ENCODE measurements at regions not wholly inside any gene's neighbourhood (a gene's known extent, or its start where the extent isn't known, plus 50 kb on each side); places are given as distances from the start of the nearest gene placed in this dataset.

GRCh38 chr2:16275131-16275530 lies 334.8 kb downstream of the MYCN start:
- Histone ChIP-seq H3K36me3 (ENCODE audit: control insufficient read depth, insufficient read depth, low read length) (no peaks in the 10 kb centered on the region), H3K4me3 (replicated peaks; ENCODE audit: low read depth, low read length) (no peak overlapping the region), H3K27me3 (replicated peaks; ENCODE audit: control insufficient read depth, insufficient read depth, low read length) (no peaks in the 10 kb centered on the region)
- TF ChIP-seq CTCF (IDR thresholded peaks at IDR 0.05; ENCODE audit: insufficient read depth, low read length, poor library complexity, severe bottlenecking) = no peak
- no peak for DNase-seq (ENCODE audit: extremely low read depth, insufficient read length)

DNA sequence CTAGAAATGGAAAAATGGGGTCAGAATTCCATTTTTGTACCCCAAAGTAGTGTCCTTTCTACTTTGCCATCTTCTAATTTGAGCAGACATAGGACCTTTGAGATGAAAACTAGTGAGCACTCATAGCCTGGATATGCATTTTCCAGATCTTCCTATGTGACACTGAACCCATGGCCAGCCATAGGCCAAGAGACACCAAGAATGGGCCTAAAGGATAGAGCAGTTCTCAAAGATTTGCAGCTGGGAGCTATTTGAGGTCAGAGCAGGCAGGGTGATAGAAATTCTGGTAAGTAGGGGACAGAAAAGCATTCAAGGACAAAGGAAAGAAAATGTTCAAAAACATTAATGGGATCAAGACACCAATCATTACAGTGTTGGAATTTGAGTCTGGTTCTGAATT lies 332.8 kb downstream of the MYCN start:
- H3K4me3 ChIP-seq (replicated peaks; ENCODE audit: low read depth, low read length) = no peak overlapping the region
- no peaks in the 10 kb centered on the region for H3K27me3 ChIP-seq (replicated peaks; ENCODE audit: control insufficient read depth, insufficient read depth, low read length)
- no peaks in the 10 kb centered on the region for H3K36me3 ChIP-seq (ENCODE audit: control insufficient read depth, insufficient read depth, low read length)
- DNase-seq (ENCODE audit: extremely low read depth, insufficient read length) = no peak
- TF ChIP-seq CTCF (IDR thresholded peaks at IDR 0.05; ENCODE audit: insufficient read depth, low read length, poor library complexity, severe bottlenecking) = no peak

DNA sequence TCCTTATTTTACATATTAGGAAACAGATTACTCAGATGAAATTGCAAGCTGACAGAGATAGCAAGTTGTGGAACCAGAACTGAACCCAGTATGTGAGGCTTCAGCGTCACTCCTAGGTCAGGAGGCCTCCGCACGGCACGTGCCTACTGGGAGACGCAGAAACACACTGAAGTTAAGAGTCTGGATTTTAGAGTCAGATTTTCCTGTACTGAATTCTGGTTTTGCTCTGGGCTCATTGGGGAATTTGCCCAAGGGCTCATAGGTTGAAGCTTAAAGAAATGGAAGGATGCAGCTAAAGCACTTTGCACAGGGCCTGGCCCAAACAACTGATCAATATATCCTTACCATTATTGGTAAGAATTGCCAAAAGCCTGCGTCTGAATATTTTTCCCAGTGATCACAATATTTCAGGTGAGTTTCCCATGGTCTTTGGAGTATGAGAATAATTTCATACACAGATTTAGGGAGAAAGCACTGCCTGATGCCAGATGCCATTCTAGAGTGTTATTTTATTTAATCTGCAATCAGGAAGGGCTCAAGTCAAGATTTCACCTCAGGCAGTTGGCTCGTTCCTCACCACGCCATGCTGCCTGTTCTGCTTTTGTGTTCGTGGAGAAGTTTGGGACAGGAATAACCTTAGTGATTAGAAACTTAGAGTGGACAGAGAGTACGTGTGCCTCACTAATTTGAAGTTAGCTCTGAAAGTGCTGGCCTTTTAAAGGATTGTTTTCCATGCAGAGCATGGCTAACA lies 331.9 kb downstream of the MYCN start:
- no peak for TF ChIP-seq CTCF (IDR thresholded peaks at IDR 0.05; ENCODE audit: insufficient read depth, low read length, poor library complexity, severe bottlenecking)
- DNase-seq (ENCODE audit: extremely low read depth, insufficient read length) = no peak
- Histone ChIP-seq H3K36me3 (ENCODE audit: control insufficient read depth, insufficient read depth, low read length) (no peaks in the 10 kb centered on the region), H3K27me3 (replicated peaks; ENCODE audit: control insufficient read depth, insufficient read depth, low read length) (no peaks in the 10 kb centered on the region), H3K4me3 (replicated peaks; ENCODE audit: low read depth, low read length) (no peak overlapping the region)

GRCh38 chr2:16271231-16271896 lies 331.0 kb downstream of the MYCN start:
- DNase-seq (ENCODE audit: extremely low read depth, insufficient read length) = no peak
- H3K27me3 ChIP-seq (replicated peaks; ENCODE audit: control insufficient read depth, insufficient read depth, low read length) = no peaks in the 10 kb centered on the region
- no peaks in the 10 kb centered on the region for H3K36me3 ChIP-seq (ENCODE audit: control insufficient read depth, insufficient read depth, low read length)
- no peak overlapping the region for H3K4me3 ChIP-seq (replicated peaks; ENCODE audit: low read depth, low read length)
- no peak for TF ChIP-seq CTCF (IDR thresholded peaks at IDR 0.05; ENCODE audit: insufficient read depth, low read length, poor library complexity, severe bottlenecking)

- TF ChIP-seq CTCF (IDR thresholded peaks at IDR 0.05; ENCODE audit: insufficient read depth, low read length, poor library complexity, severe bottlenecking) = no peak
- no peaks in the 10 kb centered on the region for H3K36me3 ChIP-seq (ENCODE audit: control insufficient read depth, insufficient read depth, low read length)
- no peaks in the 10 kb centered on the region for H3K27me3 ChIP-seq (replicated peaks; ENCODE audit: control insufficient read depth, insufficient read depth, low read length)
- DNase-seq (ENCODE audit: extremely low read depth, insufficient read length) = no peak
- H3K4me3 ChIP-seq (replicated peaks; ENCODE audit: low read depth, low read length) = no peak overlapping the region
Observed at GRCh38 chr2:16270441-16270840, 330.1 kb downstream of the MYCN start.
